Gastroesophageal sphincter (tissue), 3 donors: ENCODE measurements at regions not wholly inside any gene's neighbourhood (a gene's known extent, or its start where the extent isn't known, plus 50 kb on each side); places are given as distances from the start of the nearest gene placed in this dataset.

Experiments used
- CTCF ChIP-seq, 4 experiments: fragments of 200-600 bp in 2 of 4; fragments of 450-650 bp in 2 of 4; sonication (generic) in 1 of 4; IDR thresholded peaks; one replicate each; pipeline ENCODE4 v1.5.1; 2017 to 2019; ENCODE audit warnings: antibody characterized with exemption in 4 of 4, mild to moderate bottlenecking in 2 of 4, moderate library complexity in 2 of 4
- EP300 ChIP-seq: sonication (generic); formaldehyde crosslinking; IDR thresholded peaks from one replicate; pipeline ENCODE4 v1.6.1; 2017; ENCODE audit warnings: antibody characterized with exemption, mild to moderate bottlenecking
- POLR2A ChIP-seq, 2 donors: fragments of 450-650 bp; IDR thresholded peaks; one replicate each; pipeline ENCODE4 v1.6.1; 2017; ENCODE audit warnings: antibody characterized with exemption in 2 of 2, mild to moderate bottlenecking in 2 of 2, moderate library complexity in 1 of 2
- POLR2AphosphoS5 ChIP-seq: sonication (generic); formaldehyde crosslinking; IDR thresholded peaks from one replicate; pipeline ENCODE4 v1.6.1; 2017; ENCODE audit warnings: antibody characterized with exemption

- TF ChIP-seq POLR2A (IDR thresholded peaks at IDR 0.05): no peak
- TF ChIP-seq CTCF (IDR thresholded peaks at IDR 0.05): no peak
- TF ChIP-seq POLR2AphosphoS5: no peak
- TF ChIP-seq EP300: no peak
These were observed 396.9 kb upstream of the MYT1L start for GRCh38 chr2:2727876-2728511.
